Activated T-helper 1 cell treated with anti-CD3 and anti-CD28 coated beads, Interleukin-12 subunit alpha, Interleukin-12 subunit beta, Interleukin-2, Interleukin-4 antibody, amounts not matched to agents 30 ng/mL and 10 ng/mL and 1 ng/mL, durations not matched to agents 14 hours and 24 hours and 36 hours (primary cell): ENCODE measurements at regions not wholly inside any gene's neighbourhood (a gene's known extent, or its start where the extent isn't known, plus 50 kb on each side); places are given as distances from the start of the nearest gene placed in this dataset.

Source experiments
- DNase-seq: peaks from one replicate; pipeline ENCODE4 v3.0.0; 2021; ENCODE audit warnings: low spot score
- H3K27ac Mint-ChIP-seq: one replicate; pipeline ENCODE4 v1.8.0; 2021; ENCODE audit warnings: mild to moderate bottlenecking, mixed read lengths
- H3K27me3 Mint-ChIP-seq: one replicate; pipeline ENCODE4 v1.8.0; 2022; ENCODE audit warnings: mild to moderate bottlenecking, moderate library complexity, mixed read lengths; ENCODE audit not compliant: insufficient read depth
- H3K36me3 Mint-ChIP-seq: one replicate; pipeline ENCODE4 v1.8.0; 2021; ENCODE audit warnings: low read depth, mixed read lengths
- H3K4me1 Mint-ChIP-seq: one replicate; pipeline ENCODE4 v1.8.0; 2021; ENCODE audit warnings: low read depth, mixed read lengths
- H3K4me3 Mint-ChIP-seq: one replicate; pipeline ENCODE4 v1.8.0; 2021; ENCODE audit warnings: mild to moderate bottlenecking, moderate library complexity, mixed read lengths
- H3K9me3 Mint-ChIP-seq: one replicate; pipeline ENCODE4 v1.8.0; 2021; ENCODE audit warnings: mixed read lengths
- intact Hi-C: fragments of 100-400 bp; cut with micrococcal nuclease; formaldehyde crosslinking; loops from one replicate; pipeline ENCODE4 v1.15.1; 2024

DNA sequence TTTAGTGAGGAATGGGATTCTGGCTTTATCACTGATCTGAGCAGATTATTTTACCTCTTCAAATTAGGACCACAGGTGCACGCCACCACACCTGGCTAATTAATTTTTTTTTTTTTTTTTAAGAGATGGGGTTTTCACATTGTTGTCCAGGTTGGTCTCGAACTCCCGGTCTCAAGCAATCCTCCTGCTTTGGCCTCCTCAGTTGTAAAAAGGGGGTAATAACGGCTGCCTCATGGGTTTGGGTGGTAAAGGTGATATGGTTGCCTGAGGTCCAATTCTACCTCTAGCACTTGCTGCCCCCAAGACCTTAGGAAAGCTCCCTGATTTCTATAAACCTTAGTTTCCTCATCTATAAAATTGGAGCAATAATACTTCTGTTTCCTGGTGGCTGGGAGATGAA, 130.7 kb upstream of the HS3ST2 start:
- H3K9me3 Mint-ChIP-seq: peaks cover 6% of the 10 kb centered on the region
- no peaks in the 10 kb centered on the region for H3K36me3 Mint-ChIP-seq
- intact Hi-C loops: no loop called here
- H3K4me1 Mint-ChIP-seq: peaks cover 6% of the 10 kb centered on the region
- H3K4me3 Mint-ChIP-seq: no peak overlapping the region
- peaks cover 9% of the 10 kb centered on the region for H3K27me3 Mint-ChIP-seq
- no peak for DNase-seq
- no peak overlapping the region for H3K27ac Mint-ChIP-seq

DNA sequence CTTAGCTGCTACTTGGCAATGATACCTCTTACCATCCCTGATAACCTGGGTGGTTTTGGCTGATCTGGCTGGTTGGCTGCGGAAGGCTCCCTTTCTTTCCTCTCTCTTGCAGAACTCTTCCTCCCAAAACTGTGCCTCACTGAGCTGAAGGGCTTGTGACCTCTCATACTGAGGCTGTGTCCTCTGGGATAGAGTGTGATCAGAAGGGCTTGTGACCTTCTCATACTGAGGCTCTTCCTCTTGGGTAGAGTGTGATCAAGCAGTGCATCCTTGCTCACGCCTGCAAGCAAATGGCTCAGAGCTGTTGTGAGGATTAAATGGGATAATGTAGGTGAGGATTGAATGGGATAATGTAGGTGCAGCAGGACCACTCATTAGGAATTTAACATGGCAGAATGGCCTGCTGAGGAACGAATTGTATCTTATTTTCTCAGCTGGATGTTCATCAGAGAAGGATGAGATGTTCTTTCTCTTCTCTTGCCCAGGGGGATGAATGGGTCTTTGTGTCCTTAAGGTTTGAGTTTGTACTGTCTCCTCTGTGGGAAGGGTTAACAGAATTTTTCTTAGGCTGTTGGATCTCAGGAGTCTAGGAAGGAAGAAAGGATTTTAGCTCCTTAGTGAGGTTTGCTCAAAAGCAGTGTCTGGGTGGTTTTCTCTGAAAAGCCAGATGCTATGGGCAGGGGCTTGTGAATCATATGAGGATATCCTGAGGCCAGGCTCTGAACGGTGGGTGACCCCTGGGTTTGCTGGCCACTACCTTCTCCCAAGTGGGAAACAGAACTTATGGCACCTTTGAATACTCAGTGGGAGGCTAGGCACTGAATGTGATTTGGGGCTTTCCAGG, 130.0 kb upstream of the HS3ST2 start:
- H3K36me3 Mint-ChIP-seq: no peaks in the 10 kb centered on the region
- intact Hi-C loops: no loop called here
- no peak overlapping the region for H3K27ac Mint-ChIP-seq
- H3K27me3 Mint-ChIP-seq: peaks cover 9% of the 10 kb centered on the region
- DNase-seq: no peak
- H3K4me3 Mint-ChIP-seq: no peak overlapping the region
- peaks cover 6% of the 10 kb centered on the region for H3K9me3 Mint-ChIP-seq
- H3K4me1 Mint-ChIP-seq: peaks cover 6% of the 10 kb centered on the region

DNA sequence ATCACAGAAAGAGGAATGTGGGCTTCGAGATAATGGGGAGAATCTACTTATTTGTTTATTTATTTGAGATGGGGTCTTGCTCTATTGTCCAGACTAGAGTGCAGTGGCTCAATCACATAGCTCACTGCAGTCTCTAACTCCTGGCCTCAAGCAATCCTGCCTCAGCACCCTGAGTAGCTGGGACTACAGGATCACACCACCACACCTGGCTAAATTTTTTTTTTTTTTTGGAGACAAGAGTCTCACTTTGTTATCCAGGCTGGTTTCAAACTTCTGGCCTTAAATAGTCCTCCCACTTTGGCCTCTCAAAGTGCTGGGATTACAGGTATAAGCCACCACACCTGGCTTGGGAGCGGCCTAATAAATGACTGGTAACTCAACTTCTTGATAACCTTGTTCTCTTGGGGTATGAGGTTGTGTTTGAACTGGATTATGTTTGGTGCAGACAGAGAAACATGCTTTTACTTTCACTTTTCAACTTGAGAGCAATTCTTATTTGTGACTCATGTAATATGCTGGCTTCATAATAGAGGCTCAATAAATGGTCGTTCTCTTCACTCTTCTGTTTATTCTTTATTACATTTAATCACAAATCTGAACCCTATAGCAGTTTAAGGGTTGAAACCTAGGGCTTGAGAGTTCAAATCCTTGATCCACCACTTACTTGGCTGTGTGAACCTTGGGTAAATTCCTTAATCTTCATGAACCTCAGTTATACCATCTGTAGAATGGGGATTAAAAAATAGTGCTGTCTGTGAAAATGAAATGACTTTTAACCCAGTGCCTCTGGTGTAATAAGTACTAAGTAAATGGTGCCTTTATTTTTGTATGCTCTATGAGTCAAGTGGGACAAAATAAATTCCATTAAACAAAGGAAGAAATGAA, 129.1 kb upstream of the HS3ST2 start:
- no peak overlapping the region for H3K4me3 Mint-ChIP-seq
- H3K27me3 Mint-ChIP-seq: peaks cover 9% of the 10 kb centered on the region
- DNase-seq: no peak
- no peak overlapping the region for H3K27ac Mint-ChIP-seq
- peaks cover 6% of the 10 kb centered on the region for H3K9me3 Mint-ChIP-seq
- no peaks in the 10 kb centered on the region for H3K36me3 Mint-ChIP-seq
- peaks cover 6% of the 10 kb centered on the region for H3K4me1 Mint-ChIP-seq
- intact Hi-C loops: no loop called here

DNA sequence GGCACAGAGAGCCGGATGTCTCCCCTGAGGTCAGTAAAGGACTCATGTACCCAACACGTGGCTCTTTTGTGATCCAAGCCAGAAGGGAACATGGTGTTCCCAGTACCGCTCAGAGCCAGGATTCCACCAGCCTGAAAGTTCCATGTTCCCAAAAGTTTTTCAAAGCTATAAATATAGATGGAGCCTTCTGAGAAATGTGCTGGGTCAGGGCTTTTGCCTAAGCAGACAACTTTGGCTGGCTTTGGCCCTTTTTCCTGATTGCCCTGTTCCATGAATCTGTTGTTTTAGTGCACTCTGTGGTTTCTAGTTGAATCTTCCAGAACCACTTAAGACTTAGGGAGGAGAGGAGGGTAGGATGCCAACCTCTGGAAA, 128.5 kb upstream of the HS3ST2 start:
- Mint-ChIP-seq H3K36me3 (no peaks in the 10 kb centered on the region), H3K4me3 (no peak overlapping the region), H3K4me1 (peaks cover 6% of the 10 kb centered on the region), H3K27ac (no peak overlapping the region), H3K27me3 (peaks cover 9% of the 10 kb centered on the region), H3K9me3 (peaks cover 6% of the 10 kb centered on the region)
- intact Hi-C loops: no loop called here
- no peak for DNase-seq

DNA sequence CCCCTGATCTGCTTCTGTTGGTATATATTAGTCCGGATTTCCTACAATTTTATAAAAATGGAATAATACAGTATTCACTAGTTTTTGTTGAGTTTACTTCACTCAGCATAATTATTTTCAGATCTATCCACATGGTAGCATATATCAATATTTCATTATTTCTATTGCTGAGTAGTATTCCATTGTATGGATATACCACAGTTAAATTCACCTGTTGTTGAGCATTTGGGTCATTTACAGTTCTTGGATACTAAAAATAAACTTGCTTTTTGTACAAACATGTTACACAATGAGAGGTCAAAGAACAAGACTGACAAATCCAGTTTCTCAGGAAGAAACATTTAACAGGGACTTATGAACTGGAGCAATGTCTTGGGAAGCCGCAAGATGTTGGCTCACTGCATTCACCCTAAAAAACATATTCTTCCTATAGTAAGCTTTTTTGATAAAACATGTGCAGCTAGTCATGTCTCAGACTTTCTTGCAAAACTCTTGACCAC, 126.9 kb upstream of the HS3ST2 start:
- Mint-ChIP-seq H3K36me3 (no peaks in the 10 kb centered on the region), H3K4me3 (no peak overlapping the region), H3K9me3 (peaks cover 6% of the 10 kb centered on the region), H3K27ac (no peak overlapping the region), H3K27me3 (peaks cover 9% of the 10 kb centered on the region), H3K4me1 (peaks cover 6% of the 10 kb centered on the region)
- intact Hi-C loops: no loop called here
- no peak for DNase-seq

DNA sequence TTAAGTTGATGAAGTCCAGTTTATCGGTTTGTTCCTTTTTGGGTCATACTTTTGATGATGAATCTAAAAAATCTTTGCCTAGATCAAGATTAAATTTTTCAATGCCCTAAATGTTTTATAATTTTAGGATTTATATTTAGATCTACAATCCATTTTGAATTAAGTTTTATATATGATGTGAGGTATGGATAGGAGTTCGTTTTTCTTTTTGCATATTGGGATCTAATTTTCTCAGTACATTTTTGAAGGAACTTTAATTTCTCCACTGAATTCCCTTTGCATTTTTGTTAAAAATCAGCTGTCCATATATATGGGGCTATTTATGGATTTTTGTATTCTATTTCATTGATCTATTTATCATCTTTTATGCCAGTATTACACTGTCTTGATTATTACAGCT, 125.5 kb upstream of the HS3ST2 start:
- DNase-seq: no peak

DNA sequence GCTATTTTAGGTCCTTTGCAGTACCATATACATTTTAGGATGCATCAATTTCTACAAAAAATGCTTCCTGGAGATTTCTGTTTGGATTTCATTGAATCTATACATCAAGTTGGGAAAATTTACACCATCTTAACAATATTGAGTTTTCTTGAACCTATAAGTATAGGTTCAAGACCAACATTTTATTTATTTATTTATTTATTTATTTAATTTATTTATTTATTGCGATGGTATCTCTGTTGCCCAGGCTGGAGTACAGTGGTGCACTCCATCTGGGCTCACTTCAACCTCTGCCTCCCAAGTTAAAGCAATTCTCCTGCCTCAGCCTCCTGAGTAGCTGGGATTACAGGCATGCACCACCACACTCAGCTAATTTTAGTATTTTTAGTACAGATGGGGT, 125.0 kb upstream of the HS3ST2 start:
- Mint-ChIP-seq H3K4me3 (no peak overlapping the region), H3K9me3 (peaks cover 6% of the 10 kb centered on the region), H3K27me3 (peaks cover 3% of the 10 kb centered on the region), H3K36me3 (no peaks in the 10 kb centered on the region), H3K27ac (no peak overlapping the region), H3K4me1 (peaks cover 6% of the 10 kb centered on the region)
- DNase-seq: no peak
- intact Hi-C loops: no loop called here

More for the DNA sequence above, 125.5 kb upstream of the HS3ST2 start:
- Mint-ChIP-seq H3K27me3 (peaks cover 3% of the 10 kb centered on the region), H3K4me3 (no peak overlapping the region), H3K4me1 (peaks cover 6% of the 10 kb centered on the region), H3K9me3 (peaks cover 6% of the 10 kb centered on the region), H3K36me3 (no peaks in the 10 kb centered on the region), H3K27ac (no peak overlapping the region)
- intact Hi-C loops: no loop called here

DNA sequence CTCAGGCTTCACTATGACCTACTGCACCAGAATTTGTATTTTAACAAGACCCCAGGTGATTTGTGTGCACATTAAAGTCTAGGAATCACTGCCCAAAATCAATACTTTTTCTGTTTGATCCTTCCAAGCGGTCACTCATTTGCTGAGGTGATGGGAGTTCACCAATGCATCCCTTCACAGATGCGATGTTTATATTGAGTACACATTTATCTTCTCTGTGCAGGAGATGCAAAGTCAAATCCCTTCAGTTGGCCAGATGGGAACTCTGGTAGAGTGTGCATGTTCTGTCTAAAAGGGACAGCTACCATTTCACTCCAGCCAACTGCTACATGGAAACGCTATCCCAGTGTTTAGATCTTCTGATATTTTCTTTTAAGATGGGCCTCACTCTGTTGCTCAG, 122.6 kb upstream of the HS3ST2 start:
- peaks cover 6% of the 10 kb centered on the region for H3K9me3 Mint-ChIP-seq
- no peaks in the 10 kb centered on the region for H3K36me3 Mint-ChIP-seq
- intact Hi-C loops: no loop called here
- peaks cover 4% of the 10 kb centered on the region for H3K27me3 Mint-ChIP-seq
- DNase-seq: no peak
- no peak overlapping the region for H3K4me3 Mint-ChIP-seq
- H3K27ac Mint-ChIP-seq: no peak overlapping the region
- no peaks in the 10 kb centered on the region for H3K4me1 Mint-ChIP-seq

DNA sequence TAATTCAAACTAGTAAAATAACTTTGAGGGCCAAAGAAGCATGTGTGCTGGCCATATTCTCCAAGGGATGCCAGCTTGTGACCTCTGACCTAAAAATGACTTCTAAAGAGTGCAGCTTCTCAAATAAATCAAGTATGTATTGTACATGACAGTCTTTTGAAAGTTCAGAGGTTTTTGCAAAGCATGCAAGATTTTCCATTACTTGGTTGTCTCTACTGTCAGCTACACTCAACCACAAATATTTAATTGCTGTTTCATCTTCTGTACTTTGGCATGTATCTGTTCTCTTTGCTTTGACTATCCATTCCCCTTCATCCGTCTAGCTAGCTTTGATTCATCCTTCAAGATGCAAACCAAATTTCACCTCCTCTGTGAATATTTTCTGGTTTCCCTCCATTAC, 121.9 kb upstream of the HS3ST2 start:
- Mint-ChIP-seq H3K4me3 (no peak overlapping the region), H3K9me3 (peaks cover 2% of the 10 kb centered on the region), H3K27ac (no peak overlapping the region), H3K27me3 (peaks cover 6% of the 10 kb centered on the region), H3K4me1 (no peaks in the 10 kb centered on the region), H3K36me3 (no peaks in the 10 kb centered on the region)
- DNase-seq: no peak
- intact Hi-C loops: no loop called here

DNA sequence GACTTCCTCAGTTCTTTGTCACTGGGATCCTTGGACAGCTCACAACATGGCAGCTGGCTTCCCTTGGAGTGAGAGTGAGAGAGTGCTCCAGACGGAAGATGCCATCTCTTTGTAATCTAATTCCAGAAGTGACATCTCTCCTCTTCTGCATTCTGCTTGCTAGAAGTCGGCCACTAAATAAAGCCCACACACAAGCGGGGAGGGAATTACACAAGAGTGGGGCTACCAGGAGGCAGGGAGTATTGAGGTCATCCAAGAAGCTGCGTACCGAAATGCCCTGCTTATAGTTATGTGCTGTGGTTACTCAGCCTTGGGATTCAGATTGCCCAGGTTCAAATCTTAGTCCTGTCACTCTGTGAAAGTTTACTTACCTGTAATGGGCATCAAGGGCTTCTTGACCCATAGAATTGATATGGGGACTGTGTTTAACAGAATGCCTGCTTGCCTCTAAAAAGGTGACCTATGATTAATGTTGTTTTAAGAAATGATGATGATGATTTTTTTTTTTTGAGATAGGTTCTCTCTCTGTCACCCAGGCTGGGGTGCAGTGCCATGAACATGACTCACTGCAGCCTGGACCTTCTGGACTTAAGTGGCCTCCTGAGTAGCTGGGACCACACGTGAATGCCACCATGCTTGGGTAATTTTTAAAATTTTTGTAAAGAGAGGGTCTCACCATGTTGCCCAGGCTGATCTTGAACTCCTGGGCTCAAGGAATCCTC, 120.9 kb upstream of the HS3ST2 start:
- intact Hi-C loops: no loop called here
- no peak for DNase-seq
- Mint-ChIP-seq H3K27me3 (peaks cover 5% of the 10 kb centered on the region), H3K36me3 (no peaks in the 10 kb centered on the region), H3K4me3 (no peak overlapping the region), H3K4me1 (no peaks in the 10 kb centered on the region), H3K9me3 (no peaks in the 10 kb centered on the region), H3K27ac (no peak overlapping the region)

DNA sequence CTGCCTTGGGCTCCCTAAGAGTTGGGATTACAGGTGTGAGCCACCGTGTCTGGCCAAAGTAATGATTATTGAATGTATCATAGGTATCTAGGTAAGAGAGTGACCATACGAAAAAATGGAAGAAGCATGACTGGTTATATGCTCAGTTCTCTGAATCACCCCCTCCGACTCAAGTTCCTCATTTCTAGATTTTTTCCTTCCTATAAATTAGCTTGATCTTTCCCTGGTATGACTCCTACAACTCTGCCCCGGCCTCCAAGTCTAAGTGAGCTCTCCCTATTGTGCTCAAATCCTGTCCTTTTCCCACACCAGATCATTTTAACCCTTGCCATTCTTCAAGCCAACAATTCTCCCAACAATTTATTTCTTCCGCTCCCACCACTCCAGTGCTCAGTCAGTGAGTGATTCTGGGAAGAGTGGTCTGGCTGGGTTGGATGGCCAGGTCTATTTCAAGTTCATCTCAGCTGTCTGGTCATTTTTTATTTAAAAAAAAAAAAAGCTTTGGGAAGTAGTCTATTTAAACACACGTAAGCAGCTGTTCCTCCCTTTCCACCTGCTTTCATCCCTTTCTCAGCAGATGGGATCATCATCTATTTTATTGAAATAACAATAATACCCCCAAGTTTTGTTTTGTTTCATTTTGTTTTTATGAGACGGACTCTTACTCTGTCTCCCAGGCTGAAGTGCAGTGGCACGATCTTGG, 120.2 kb upstream of the HS3ST2 start:
- intact Hi-C loops: no loop called here

DNA sequence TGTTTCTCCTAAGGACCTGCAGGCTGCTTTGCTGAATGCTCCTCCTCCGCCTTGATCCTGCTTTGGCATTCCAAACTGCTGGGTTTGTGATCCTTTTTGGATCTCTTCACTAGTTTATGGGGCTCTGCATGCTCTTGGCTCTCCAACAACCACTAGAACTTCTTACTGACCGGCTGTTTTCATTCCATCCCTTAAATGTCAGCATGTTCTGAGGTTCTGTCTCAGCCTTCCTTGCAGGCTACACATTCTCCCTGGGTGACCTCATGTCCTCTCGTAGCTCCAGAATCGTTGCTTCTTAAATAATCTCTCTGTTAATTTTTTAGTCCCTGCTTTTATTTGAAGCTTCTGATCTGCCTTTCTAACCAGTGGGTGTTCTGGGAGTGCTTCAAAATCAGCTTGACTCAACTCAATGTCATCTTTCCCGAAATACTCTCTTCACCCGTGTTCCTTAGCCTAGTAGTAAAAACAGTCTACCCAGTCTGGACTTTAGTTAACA, 119.0 kb upstream of the HS3ST2 start:
- H3K27me3 Mint-ChIP-seq: peaks cover 5% of the 10 kb centered on the region
- no peak for DNase-seq
- H3K9me3 Mint-ChIP-seq: no peaks in the 10 kb centered on the region
- no peak overlapping the region for H3K4me3 Mint-ChIP-seq
- no peaks in the 10 kb centered on the region for H3K4me1 Mint-ChIP-seq
- intact Hi-C loops: no loop called here
- H3K27ac Mint-ChIP-seq: no peak overlapping the region
- H3K36me3 Mint-ChIP-seq: no peaks in the 10 kb centered on the region

More for the DNA sequence above, 120.2 kb upstream of the HS3ST2 start:
- DNase-seq: no peak
- H3K36me3 Mint-ChIP-seq: no peaks in the 10 kb centered on the region
- peaks cover 5% of the 10 kb centered on the region for H3K27me3 Mint-ChIP-seq
- H3K4me1 Mint-ChIP-seq: no peaks in the 10 kb centered on the region
- H3K9me3 Mint-ChIP-seq: no peaks in the 10 kb centered on the region
- H3K4me3 Mint-ChIP-seq: no peak overlapping the region
- no peak overlapping the region for H3K27ac Mint-ChIP-seq
